ENCODE measurements at regions not wholly inside any gene's neighbourhood (a gene's known extent, or its start where the extent isn't known, plus 50 kb on each side); places are given as distances from the start of the nearest gene placed in this dataset.

DNA sequence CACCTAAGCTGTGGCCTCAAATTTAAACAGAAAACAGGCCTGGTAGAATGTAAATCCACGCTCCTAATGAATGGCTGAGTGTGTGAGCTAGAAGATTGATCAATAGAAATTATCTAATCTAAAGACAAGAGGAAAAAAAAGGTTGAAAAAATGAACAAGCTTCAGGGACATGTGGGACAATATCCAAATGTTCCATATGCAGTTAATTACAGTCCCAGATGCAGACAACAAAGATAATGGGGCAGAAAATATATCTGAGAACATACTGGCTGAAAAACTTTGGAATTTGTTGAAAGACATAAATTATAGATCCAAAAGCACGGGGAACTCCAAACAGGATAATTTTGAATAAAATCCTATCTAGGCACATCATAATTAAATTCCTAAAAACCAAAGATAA, 186.7 kb upstream of the SIX2 start:
- TF ChIP-seq, protein P1, sequence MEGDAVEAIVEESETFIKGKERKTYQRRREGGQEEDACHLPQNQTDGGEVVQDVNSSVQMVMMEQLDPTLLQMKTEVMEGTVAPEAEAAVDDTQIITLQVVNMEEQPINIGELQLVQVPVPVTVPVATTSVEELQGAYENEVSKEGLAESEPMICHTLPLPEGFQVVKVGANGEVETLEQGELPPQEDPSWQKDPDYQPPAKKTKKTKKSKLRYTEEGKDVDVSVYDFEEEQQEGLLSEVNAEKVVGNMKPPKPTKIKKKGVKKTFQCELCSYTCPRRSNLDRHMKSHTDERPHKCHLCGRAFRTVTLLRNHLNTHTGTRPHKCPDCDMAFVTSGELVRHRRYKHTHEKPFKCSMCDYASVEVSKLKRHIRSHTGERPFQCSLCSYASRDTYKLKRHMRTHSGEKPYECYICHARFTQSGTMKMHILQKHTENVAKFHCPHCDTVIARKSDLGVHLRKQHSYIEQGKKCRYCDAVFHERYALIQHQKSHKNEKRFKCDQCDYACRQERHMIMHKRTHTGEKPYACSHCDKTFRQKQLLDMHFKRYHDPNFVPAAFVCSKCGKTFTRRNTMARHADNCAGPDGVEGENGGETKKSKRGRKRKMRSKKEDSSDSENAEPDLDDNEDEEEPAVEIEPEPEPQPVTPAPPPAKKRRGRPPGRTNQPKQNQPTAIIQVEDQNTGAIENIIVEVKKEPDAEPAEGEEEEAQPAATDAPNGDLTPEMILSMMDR (IDR thresholded peaks at IDR 0.05), result no peak
- TF ChIP-seq EP300 (IDR thresholded peaks at IDR 0.05), result no peak

Data from esophagus muscularis mucosa (tissue), 3 donors.